Breast epithelium (tissue), 4 donors: ENCODE measurements at regions not wholly inside any gene's neighbourhood (a gene's known extent, or its start where the extent isn't known, plus 50 kb on each side); places are given as distances from the start of the nearest gene placed in this dataset.
A peak's percentile ranks its signal among the peaks of the same experiment; 100 is the strongest.

Source experiments
- DNase-seq, 2 donors: peaks; one replicate each; pipeline ENCODE4 v3.0.0-alpha.2; 2019; ENCODE audit warnings: low spot score in 2 of 2
- H3K27ac ChIP-seq, 2 donors: fragments of 200-600 bp; sonication (generic) in 1 of 2; one replicate each; pipeline ENCODE4 v1.5.1; 2016 to 2019; ENCODE audit warnings: mild to moderate bottlenecking in 1 of 2
- H3K27me3 ChIP-seq, 2 donors: fragments of 200-600 bp; sonication (generic) in 1 of 2; one replicate each; pipeline versions ENCODE4 v1.5.1 to v1.6.0; 2017 to 2019; ENCODE audit warnings: control low read depth in 1 of 2, mild to moderate bottlenecking in 1 of 2
- H3K36me3 ChIP-seq: fragments of 200-600 bp; one replicate; pipeline ENCODE4 v1.5.1; 2019
- H3K4me1 ChIP-seq, 2 donors: fragments of 200-600 bp; sonication (generic); one replicate each; pipeline ENCODE4 v1.5.1; 2016 to 2019; ENCODE audit warnings: control low read depth in 1 of 2
- H3K4me3 ChIP-seq, 3 donors: fragments of 200-600 bp; sonication (generic); 1 replicate in 2 of 3; 2 replicates in 1 of 3; pipeline ENCODE4 v1.5.1; 2016 to 2019; ENCODE audit warnings: mild to moderate bottlenecking in 3 of 3, moderate library complexity in 2 of 3
- H3K9me3 ChIP-seq, 2 donors: fragments of 200-600 bp; sonication (generic) in 1 of 2; one replicate each; pipeline ENCODE4 v1.5.1; 2016 to 2019; ENCODE audit warnings: control low read depth in 1 of 2
- POLR2A ChIP-seq: fragments of 450-650 bp; IDR thresholded peaks from one replicate; pipeline ENCODE4 v1.6.1; 2016; ENCODE audit warnings: antibody characterized with exemption, mild to moderate bottlenecking, moderate library complexity
- POLR2AphosphoS5 ChIP-seq, 3 donors: sonication (generic); formaldehyde crosslinking; IDR thresholded peaks; one replicate each; pipeline ENCODE4 v1.6.1; 2017; ENCODE audit warnings: antibody characterized with exemption in 3 of 3
- intact Hi-C: fragments of 100-400 bp; cut with DNase I; formaldehyde crosslinking; loops from one replicate; pipeline ENCODE4 v1.15.1; 2023; ENCODE audit warnings: low total_unique reads
- TF ChIP-seq, protein P1 (sequence below), 3 donors: fragments of 450-650 bp; IDR thresholded peaks; one replicate each; pipeline ENCODE4 v1.5.1; 2016 to 2017; ENCODE audit warnings: antibody characterized with exemption in 3 of 3, mild to moderate bottlenecking in 3 of 3, moderate library complexity in 3 of 3

DNA sequence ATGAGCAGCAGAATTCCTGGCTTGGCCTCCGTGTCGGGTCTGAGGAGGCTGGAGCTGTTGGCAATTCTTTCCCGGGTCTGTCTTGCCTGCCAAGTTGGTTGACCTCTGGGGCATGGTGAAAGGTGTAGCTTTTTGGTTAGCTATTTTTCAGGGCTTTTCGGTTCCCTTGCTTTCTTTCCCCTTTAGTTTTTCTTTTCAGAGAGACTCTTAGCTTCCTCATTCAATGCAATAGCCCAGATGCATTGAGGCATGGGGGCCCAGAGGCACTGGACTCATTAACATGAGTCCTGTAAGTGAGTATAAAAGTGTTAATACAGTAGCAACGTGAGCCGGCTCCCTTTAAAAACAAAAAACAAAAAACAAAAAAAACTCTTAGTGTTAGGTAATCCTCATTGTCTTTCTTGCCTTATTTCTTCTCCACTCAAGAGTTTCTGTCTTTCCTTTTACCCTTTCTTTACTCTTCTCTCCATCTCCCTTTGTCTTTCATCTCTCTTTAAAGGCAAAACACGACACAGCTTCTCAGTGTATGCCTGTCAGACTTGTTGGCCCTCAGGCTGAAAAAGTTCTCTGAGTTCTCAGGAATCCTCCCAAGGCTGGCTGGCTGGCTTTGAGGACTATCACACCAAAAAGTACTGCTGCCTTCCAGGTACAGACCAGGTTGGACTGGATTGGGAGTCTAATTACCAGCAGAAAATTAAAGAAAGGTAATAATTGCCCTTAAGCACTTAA lies 289.9 kb upstream of the TUT7 start:
- intact Hi-C loops: no loop called here

DNA sequence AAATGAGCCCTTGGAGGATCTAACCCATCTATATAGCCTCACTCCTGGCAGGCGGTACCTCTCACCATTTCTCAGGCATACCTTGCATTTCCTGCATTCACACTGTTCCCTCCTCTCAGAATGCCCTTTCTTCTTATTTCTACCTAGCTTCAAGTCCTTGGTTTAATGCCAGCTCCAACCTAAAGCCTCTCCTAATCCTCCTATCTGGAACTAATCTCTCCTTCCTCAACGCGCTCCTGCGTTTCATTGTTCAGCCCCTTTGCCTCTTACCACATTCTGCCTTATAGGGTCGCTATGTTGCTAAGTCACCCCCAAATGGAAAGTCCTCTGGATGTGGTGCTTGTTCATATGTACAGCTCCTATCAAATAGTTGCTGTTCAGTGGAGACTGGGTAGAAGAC lies 288.5 kb upstream of the TUT7 start:
- Histone ChIP-seq H3K27me3 (peaks cover 0 to 4% of the 10 kb centered on the region in 2 donors), H3K9me3 (no peaks in the 10 kb centered on the region), H3K4me1 (no peaks in the 10 kb centered on the region), H3K27ac (no peak overlapping the region), H3K4me3 (no peak overlapping the region), H3K36me3 (no peaks in the 10 kb centered on the region)
- TF ChIP-seq POLR2AphosphoS5 (IDR thresholded peaks at IDR 0.05): no peak
- TF ChIP-seq POLR2A: no peak
- TF ChIP-seq, protein P1, sequence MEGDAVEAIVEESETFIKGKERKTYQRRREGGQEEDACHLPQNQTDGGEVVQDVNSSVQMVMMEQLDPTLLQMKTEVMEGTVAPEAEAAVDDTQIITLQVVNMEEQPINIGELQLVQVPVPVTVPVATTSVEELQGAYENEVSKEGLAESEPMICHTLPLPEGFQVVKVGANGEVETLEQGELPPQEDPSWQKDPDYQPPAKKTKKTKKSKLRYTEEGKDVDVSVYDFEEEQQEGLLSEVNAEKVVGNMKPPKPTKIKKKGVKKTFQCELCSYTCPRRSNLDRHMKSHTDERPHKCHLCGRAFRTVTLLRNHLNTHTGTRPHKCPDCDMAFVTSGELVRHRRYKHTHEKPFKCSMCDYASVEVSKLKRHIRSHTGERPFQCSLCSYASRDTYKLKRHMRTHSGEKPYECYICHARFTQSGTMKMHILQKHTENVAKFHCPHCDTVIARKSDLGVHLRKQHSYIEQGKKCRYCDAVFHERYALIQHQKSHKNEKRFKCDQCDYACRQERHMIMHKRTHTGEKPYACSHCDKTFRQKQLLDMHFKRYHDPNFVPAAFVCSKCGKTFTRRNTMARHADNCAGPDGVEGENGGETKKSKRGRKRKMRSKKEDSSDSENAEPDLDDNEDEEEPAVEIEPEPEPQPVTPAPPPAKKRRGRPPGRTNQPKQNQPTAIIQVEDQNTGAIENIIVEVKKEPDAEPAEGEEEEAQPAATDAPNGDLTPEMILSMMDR (IDR thresholded peaks at IDR 0.05): no peak
- DNase-seq: no peak
- intact Hi-C loops: no loop called here

More for the DNA sequence above, 289.9 kb upstream of the TUT7 start:
- peaks cover 0 to 4% of the 10 kb centered on the region in 2 donors for H3K27me3 ChIP-seq
- peak overlapping the region in 1 of 2 donors; percentile 16 for H3K27ac ChIP-seq
- DNase-seq: no peak
- no peaks in the 10 kb centered on the region for H3K4me1 ChIP-seq
- no peaks in the 10 kb centered on the region for H3K36me3 ChIP-seq
- no peaks in the 10 kb centered on the region for H3K9me3 ChIP-seq
- TF ChIP-seq POLR2AphosphoS5 (IDR thresholded peaks at IDR 0.05) (no peak), POLR2A (no peak)
- TF ChIP-seq, protein P1 (IDR thresholded peaks at IDR 0.05): no peak
- no peak overlapping the region for H3K4me3 ChIP-seq

DNA sequence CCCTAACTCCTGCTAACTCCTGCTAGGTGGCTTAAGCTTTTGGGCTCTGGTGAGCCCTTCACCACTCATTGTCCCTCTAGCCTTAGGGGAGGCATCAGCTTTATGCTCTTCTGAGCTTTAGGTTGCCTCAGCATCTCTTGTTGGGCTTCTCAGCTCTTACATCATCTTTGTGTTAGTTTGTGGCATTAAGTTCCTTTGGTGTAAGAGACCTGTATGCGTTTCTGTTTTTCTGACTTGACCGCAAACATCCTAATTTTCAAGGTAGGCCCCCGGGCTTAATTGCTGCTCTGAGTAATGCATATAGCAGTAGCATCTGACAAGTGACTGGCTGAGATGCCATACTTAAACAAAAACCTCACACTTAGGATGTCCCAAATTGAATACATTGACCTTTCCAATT lies 287.8 kb upstream of the TUT7 start:
- H3K4me3 ChIP-seq: no peak overlapping the region
- H3K36me3 ChIP-seq: no peaks in the 10 kb centered on the region
- H3K9me3 ChIP-seq: no peaks in the 10 kb centered on the region
- intact Hi-C loops: no loop called here
- DNase-seq: no peak
- no peaks in the 10 kb centered on the region for H3K4me1 ChIP-seq
- TF ChIP-seq POLR2AphosphoS5 (IDR thresholded peaks at IDR 0.05) (no peak), POLR2A (no peak)
- TF ChIP-seq, protein P1 (IDR thresholded peaks at IDR 0.05): no peak
- H3K27me3 ChIP-seq: peaks cover 0 to 4% of the 10 kb centered on the region in 2 donors
- H3K27ac ChIP-seq: no peak overlapping the region

DNA sequence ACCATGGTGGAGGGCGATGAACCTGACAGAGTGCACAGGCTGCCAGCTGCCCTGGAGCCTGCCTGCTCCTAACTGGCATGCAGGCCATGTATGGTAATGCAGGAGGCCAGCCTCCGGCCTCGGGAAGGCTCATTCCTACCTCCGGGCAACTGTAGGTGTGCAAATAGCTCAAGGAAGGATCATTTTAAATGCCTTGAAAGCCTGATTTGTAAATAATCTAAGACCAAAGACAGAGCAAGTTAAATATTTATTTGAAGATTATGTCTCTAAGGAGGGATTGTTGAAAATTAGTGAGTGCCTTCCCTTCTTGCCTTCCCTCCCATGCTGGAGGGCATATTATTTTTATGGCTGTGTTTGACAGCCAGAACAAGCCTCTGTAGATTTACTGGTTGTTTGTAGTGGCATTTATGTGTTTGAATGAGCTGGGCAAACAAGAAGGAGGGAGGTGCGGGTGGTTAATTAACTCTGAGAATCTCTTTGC lies 285.7 kb upstream of the TUT7 start:
- peaks cover 0 to 4% of the 10 kb centered on the region in 2 donors for H3K27me3 ChIP-seq
- no peaks in the 10 kb centered on the region for H3K4me1 ChIP-seq
- H3K4me3 ChIP-seq: no peak overlapping the region
- no peak overlapping the region for H3K27ac ChIP-seq
- no peaks in the 10 kb centered on the region for H3K9me3 ChIP-seq
- no peak for DNase-seq
- intact Hi-C loops: no loop called here
- no peaks in the 10 kb centered on the region for H3K36me3 ChIP-seq
- TF ChIP-seq POLR2AphosphoS5 (IDR thresholded peaks at IDR 0.05) (no peak), POLR2A (no peak)
- TF ChIP-seq, protein P1 (IDR thresholded peaks at IDR 0.05): no peak

DNA sequence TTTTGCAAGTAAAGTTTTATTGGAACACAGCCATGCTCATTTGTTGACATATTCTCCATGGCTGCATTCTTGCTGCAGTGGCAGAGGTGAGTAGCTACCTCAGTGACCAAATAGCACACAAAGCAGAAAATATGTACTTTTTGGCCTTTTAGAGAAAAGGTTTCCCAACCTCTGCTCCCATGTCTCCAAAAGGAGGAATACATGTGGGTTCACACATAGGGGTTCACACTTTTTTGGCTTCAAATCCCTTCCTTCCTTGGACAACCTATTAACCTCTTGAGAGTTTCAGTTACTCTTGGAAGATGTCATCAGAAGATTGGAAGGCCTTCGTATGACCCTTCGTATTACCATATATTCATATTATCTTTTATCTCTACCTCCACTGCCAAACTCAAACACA lies 285.1 kb upstream of the TUT7 start:
- H3K27ac ChIP-seq: no peak overlapping the region

More for the DNA sequence above, 285.1 kb upstream of the TUT7 start:
- Histone ChIP-seq H3K4me3 (no peak overlapping the region), H3K9me3 (peaks cover 0 to 5% of the 10 kb centered on the region in 2 donors), H3K4me1 (no peaks in the 10 kb centered on the region), H3K27me3 (peaks cover 0 to 4% of the 10 kb centered on the region in 2 donors), H3K36me3 (no peaks in the 10 kb centered on the region)
- no peak for DNase-seq
- no peak for TF ChIP-seq POLR2AphosphoS5 (IDR thresholded peaks at IDR 0.05)
- intact Hi-C loops: no loop called here
